GM23338 (cell line): ENCODE measurements at regions not wholly inside any gene's neighbourhood (a gene's known extent, or its start where the extent isn't known, plus 50 kb on each side); places are given as distances from the start of the nearest gene placed in this dataset.

Experiments
- ATAC-seq: fragments of 200-7000 bp; cut with Tn5 transposase; 3 replicates; pipeline ENCODE4 v1.9.1; 2020
- DNase-seq: peaks from one replicate; pipeline ENCODE4 v3.0.0-alpha.2; 2015; ENCODE audit warnings: low spot score
- H2AFZ ChIP-seq: fragments of 200-600 bp; sonication (generic); 2 replicates; pipeline ENCODE4 v1.8.0; 2016; ENCODE audit warnings: antibody characterized with exemption, mild to moderate bottlenecking, moderate library complexity
- H3F3A ChIP-seq: fragments of 200-600 bp; sonication (generic); replicated peaks from 2 replicates; pipeline ENCODE4 v1.8.0; 2017; ENCODE audit warnings: antibody characterized with exemption, mixed run types, low read depth
- H3K27ac ChIP-seq: fragments of 200-600 bp; sonication (generic); 2 replicates; pipeline ENCODE4 v1.6.1; 2016; ENCODE audit warnings: low read depth
- H3K27me3 ChIP-seq: fragments of 200-600 bp; sonication (generic); 2 replicates; pipeline ENCODE4 v1.8.0; 2016; ENCODE audit warnings: mild to moderate bottlenecking, mixed run types, moderate library complexity; ENCODE audit not compliant: insufficient read depth
- H3K36me3 ChIP-seq: fragments of 200-600 bp; sonication (generic); 2 replicates; pipeline ENCODE4 v1.8.0; 2016; ENCODE audit warnings: mild to moderate bottlenecking; ENCODE audit not compliant: insufficient read depth
- H3K4me1 ChIP-seq: fragments of 200-600 bp; sonication (generic); 2 replicates; pipeline ENCODE4 v1.8.0; 2016; ENCODE audit warnings: mild to moderate bottlenecking, moderate library complexity; ENCODE audit not compliant: insufficient read depth
- H3K4me2 ChIP-seq: fragments of 200-600 bp; sonication (generic); 2 replicates; pipeline ENCODE4 v1.7.1; 2017; ENCODE audit warnings: mixed run types
- H3K4me3 ChIP-seq: fragments of 200-600 bp; sonication (generic); 2 replicates; pipeline ENCODE4 v1.6.1; 2016; ENCODE audit warnings: mixed run types
- H3K79me2 ChIP-seq: fragments of 200-600 bp; sonication (generic); replicated peaks from 2 replicates; pipeline ENCODE4 v1.8.0; 2017; ENCODE audit warnings: mild to moderate bottlenecking; ENCODE audit not compliant: insufficient read depth
- H3K9me2 ChIP-seq: fragments of 200-600 bp; sonication (generic); 2 replicates; pipeline ENCODE4 v1.8.0; 2017; ENCODE audit not compliant: insufficient read depth
- H4K20me1 ChIP-seq: fragments of 200-600 bp; sonication (generic); replicated peaks from 2 replicates; pipeline ENCODE4 v1.8.0; 2017; ENCODE audit warnings: mild to moderate bottlenecking; ENCODE audit not compliant: insufficient read depth
- H3K27ac Mint-ChIP-seq: 2 replicates; pipeline ENCODE4 v1.8.0; 2020; ENCODE audit warnings: inconsistent platforms, mild to moderate bottlenecking, moderate library complexity, mixed read lengths
- H3K27me3 Mint-ChIP-seq: 3 replicates; pipeline ENCODE4 v1.8.0; 2022; ENCODE audit warnings: low read depth, mild to moderate bottlenecking, moderate library complexity, mixed read lengths, inconsistent platforms; ENCODE audit not compliant: insufficient read depth, poor library complexity
- H3K36me3 Mint-ChIP-seq: 3 replicates; pipeline ENCODE4 v1.8.0; 2021; ENCODE audit warnings: low read depth, mild to moderate bottlenecking, inconsistent platforms, moderate library complexity, mixed read lengths
- H3K4me1 Mint-ChIP-seq: 3 replicates; pipeline ENCODE4 v1.8.0; 2020; ENCODE audit warnings: mild to moderate bottlenecking, inconsistent platforms, mixed read lengths
- H3K4me3 Mint-ChIP-seq: 3 replicates; pipeline ENCODE4 v1.8.0; 2021; ENCODE audit warnings: moderate library complexity, mild to moderate bottlenecking, inconsistent platforms, mixed read lengths
- H3K9me3 Mint-ChIP-seq: 3 replicates; pipeline ENCODE4 v1.8.0; 2020; ENCODE audit warnings: moderate library complexity, mild to moderate bottlenecking, inconsistent platforms, mixed read lengths
- ETS1 ChIP-seq: IDR thresholded peaks from 2 replicates; pipeline ENCODE4 v1.6.1; 2016; ENCODE audit warnings: antibody characterized with exemption
- EZH2 ChIP-seq: fragments of 200-600 bp; sonication (generic); IDR thresholded peaks from one replicate; pipeline ENCODE4 v1.8.0; 2017; ENCODE audit warnings: antibody characterized with exemption, mild to moderate bottlenecking, low read depth; ENCODE audit not compliant: unreplicated experiment
- NANOG ChIP-seq: IDR thresholded peaks from 2 replicates; pipeline ENCODE4 v1.6.1; 2016; ENCODE audit warnings: antibody characterized with exemption, borderline replicate concordance
- REST ChIP-seq: IDR thresholded peaks from one replicate; pipeline ENCODE4 v1.6.1; 2018; ENCODE audit warnings: antibody characterized with exemption; ENCODE audit not compliant: unreplicated experiment
- STAT1 ChIP-seq: IDR thresholded peaks from one replicate; pipeline ENCODE4 v1.6.1; 2016; ENCODE audit warnings: antibody characterized with exemption; ENCODE audit not compliant: unreplicated experiment

GRCh38 chr10:78742406-78742729 is 326.4 kb upstream of the ZMIZ1 start:
- Histone ChIP-seq H3K27ac (no peak overlapping the region), H3K36me3 (no peaks in the 10 kb centered on the region), H3K4me2 (no peak overlapping the region), H3K4me1 (peaks cover 8% of the 10 kb centered on the region), H3F3A (no peaks in the 10 kb centered on the region), H3K27me3 (no peaks in the 10 kb centered on the region), H3K79me2 (no peaks in the 10 kb centered on the region), H4K20me1 (no peaks in the 10 kb centered on the region), H3K4me3 (no peak overlapping the region), H3K9me2 (no peaks in the 10 kb centered on the region), H2AFZ (no peak overlapping the region)
- no peak for DNase-seq
- no peak for TF ChIP-seq ETS1
- TF ChIP-seq EZH2 = no peak
- no peaks in the 10 kb centered on the region for H3K36me3 Mint-ChIP-seq
- H3K27me3 Mint-ChIP-seq = peaks cover 15% of the 10 kb centered on the region
- H3K4me3 Mint-ChIP-seq = no peak overlapping the region
- H3K27ac Mint-ChIP-seq = no peak overlapping the region
- no peak for ATAC-seq
- H3K9me3 Mint-ChIP-seq = no peaks in the 10 kb centered on the region
- H3K4me1 Mint-ChIP-seq = peaks cover 21% of the 10 kb centered on the region

GRCh38 chr10:78742730-78743615 is 325.8 kb upstream of the ZMIZ1 start:
- no peaks in the 10 kb centered on the region for H3F3A ChIP-seq
- no peak for ATAC-seq
- no peak overlapping the region for H3K4me2 ChIP-seq
- peaks cover 15% of the 10 kb centered on the region for H3K27me3 Mint-ChIP-seq
- H3K4me3 ChIP-seq = no peak overlapping the region
- peaks cover 21% of the 10 kb centered on the region for H3K4me1 Mint-ChIP-seq
- H3K27me3 ChIP-seq = no peaks in the 10 kb centered on the region
- no peak overlapping the region for H3K4me3 Mint-ChIP-seq
- no peaks in the 10 kb centered on the region for H3K79me2 ChIP-seq
- no peak for DNase-seq
- peaks cover 8% of the 10 kb centered on the region for H3K4me1 ChIP-seq
- H2AFZ ChIP-seq = no peak overlapping the region
- no peaks in the 10 kb centered on the region for H3K9me2 ChIP-seq
- H4K20me1 ChIP-seq = no peaks in the 10 kb centered on the region
- no peak overlapping the region for H3K27ac ChIP-seq
- no peaks in the 10 kb centered on the region for H3K36me3 Mint-ChIP-seq
- H3K36me3 ChIP-seq = no peaks in the 10 kb centered on the region
- H3K27ac Mint-ChIP-seq = no peak overlapping the region
- no peaks in the 10 kb centered on the region for H3K9me3 Mint-ChIP-seq
- TF ChIP-seq NANOG = no peak
- no peak for TF ChIP-seq STAT1
- no peak for TF ChIP-seq EZH2
- no peak for TF ChIP-seq REST
- TF ChIP-seq ETS1 = no peak
